SK-N-SH (cell line): ENCODE measurements at regions not wholly inside any gene's neighbourhood (a gene's known extent, or its start where the extent isn't known, plus 50 kb on each side); places are given as distances from the start of the nearest gene placed in this dataset.

ENCODE experiments used
- CTCF ChIP-seq: fragments of 200-600 bp; sonication (generic); IDR thresholded peaks from 2 replicates; pipeline ENCODE4 v1.6.1; 2017; ENCODE audit warnings: antibody characterized with exemption, mild to moderate bottlenecking, moderate library complexity
- ELF1 ChIP-seq: IDR thresholded peaks from 2 replicates; pipeline ENCODE4 v1.4.0; 2012
- EZH2phosphoT487 ChIP-seq: fragments of 200-600 bp; sonication (generic); IDR thresholded peaks from 2 replicates; pipeline ENCODE4 v1.6.1; 2017; ENCODE audit warnings: low read depth, mixed run types, mild to moderate bottlenecking, antibody characterized with exemption, moderate library complexity, borderline replicate concordance
- MAX ChIP-seq: IDR thresholded peaks from 2 replicates; pipeline ENCODE4 v1.4.0; 2012; ENCODE audit warnings: low read depth
- POLR2AphosphoS5 ChIP-seq: IDR thresholded peaks from 2 replicates; pipeline ENCODE4 v1.6.1; 2012; ENCODE audit warnings: low read depth, low read length
- REST ChIP-seq: IDR thresholded peaks from 2 replicates; pipeline ENCODE4 v1.6.1; 2012; ENCODE audit warnings: mild to moderate bottlenecking, low read depth, low read length, moderate library complexity
- RFX5 ChIP-seq: IDR thresholded peaks from 2 replicates; pipeline ENCODE4 v1.6.1; 2012; ENCODE audit warnings: mild to moderate bottlenecking, improper control_type of control experiment, low read length
- RXRA ChIP-seq: IDR thresholded peaks from 2 replicates; pipeline ENCODE4 v1.4.0; 2012; ENCODE audit warnings: low read depth, mild to moderate bottlenecking, borderline replicate concordance
- SMC3 ChIP-seq: IDR thresholded peaks from 2 replicates; pipeline ENCODE4 v1.6.1; 2012; ENCODE audit warnings: low read depth, low read length, improper control_type of control experiment
- TCF12 ChIP-seq: IDR thresholded peaks from 2 replicates; pipeline ENCODE4 v1.4.0; 2012
- TEAD4 ChIP-seq: IDR thresholded peaks from 2 replicates; pipeline ENCODE4 v1.4.0; 2012; ENCODE audit warnings: mild to moderate bottlenecking, borderline replicate concordance; ENCODE audit not compliant: insufficient read depth

- TF ChIP-seq CTCF = no peak
- TF ChIP-seq RFX5 = no peak
- TF ChIP-seq TEAD4 = no peak
- no peak for TF ChIP-seq POLR2AphosphoS5
- no peak for TF ChIP-seq MAX
- no peak for TF ChIP-seq EZH2phosphoT487
- no peak for TF ChIP-seq ELF1
- no peak for TF ChIP-seq TCF12
- no peak for TF ChIP-seq REST
- no peak for TF ChIP-seq RXRA
- TF ChIP-seq SMC3 = no peak
Observed at GRCh38 chr10:107492389-107492788, 327.9 kb upstream of the SORCS1 start.
